ENCODE measurements at regions not wholly inside any gene's neighbourhood (a gene's known extent, or its start where the extent isn't known, plus 50 kb on each side); places are given as distances from the start of the nearest gene placed in this dataset.

- no peaks in the 10 kb centered on the region for H4K20me1 ChIP-seq (ENCODE audit: insufficient read depth)
- no peaks in the 10 kb centered on the region for H3K36me3 ChIP-seq (replicated peaks in 1 of 2; ENCODE audit: control insufficient read depth in 1 of 2, insufficient read depth in 2 of 2, low read length in 1 of 2)
- H3K4me3 ChIP-seq (ENCODE audit: low read depth in 2 of 2, low read length in 1 of 2): no peak overlapping the region
- no peak overlapping the region for H3K27ac ChIP-seq (ENCODE audit: low read depth in 2 of 2, low read length in 1 of 2)
- TF ChIP-seq MAX (IDR thresholded peaks at IDR 0.05; ENCODE audit: low read depth): no peak
- H3K79me2 ChIP-seq (ENCODE audit: insufficient read depth): no peaks in the 10 kb centered on the region
- no peaks in the 10 kb centered on the region for H3F3A ChIP-seq (replicated peaks; ENCODE audit: insufficient read depth)
- H3K27me3 ChIP-seq (ENCODE audit: insufficient read depth): no peaks in the 10 kb centered on the region
- H3K4me1 ChIP-seq (ENCODE audit: control insufficient read depth in 1 of 2, insufficient read depth in 2 of 2, low read depth in 1 of 2, low read length in 1 of 2): peaks cover 0 to 5% of the 10 kb centered on the region in 2 experiments; a peak in 1 of 4 replicates
- no peak overlapping the region for H3K4me2 ChIP-seq
- 42% methylated on average over 3 of the region's 3 CpGs for WGBS (ENCODE audit: low lambda C conversion rate)
- no peak for DNase-seq
- H3K9me2 ChIP-seq: no peaks in the 10 kb centered on the region
- H2AFZ ChIP-seq (ENCODE audit: low read depth): no peak overlapping the region
- no peaks in the 10 kb centered on the region for H3K9me3 ChIP-seq
- CTCF ChIA-PET: no interaction called here
- H3K9ac ChIP-seq: no peak overlapping the region
- POLR2A ChIA-PET: interaction anchor here (0.5 kb wide), 1 partner anchor 703 kb away, joined by 3 read pairs; no protein-coding TSS in a partner anchor
These were observed 319.2 kb upstream of the MOCS1 start for GRCh38 chr6:40253420-40253819.

DNA sequence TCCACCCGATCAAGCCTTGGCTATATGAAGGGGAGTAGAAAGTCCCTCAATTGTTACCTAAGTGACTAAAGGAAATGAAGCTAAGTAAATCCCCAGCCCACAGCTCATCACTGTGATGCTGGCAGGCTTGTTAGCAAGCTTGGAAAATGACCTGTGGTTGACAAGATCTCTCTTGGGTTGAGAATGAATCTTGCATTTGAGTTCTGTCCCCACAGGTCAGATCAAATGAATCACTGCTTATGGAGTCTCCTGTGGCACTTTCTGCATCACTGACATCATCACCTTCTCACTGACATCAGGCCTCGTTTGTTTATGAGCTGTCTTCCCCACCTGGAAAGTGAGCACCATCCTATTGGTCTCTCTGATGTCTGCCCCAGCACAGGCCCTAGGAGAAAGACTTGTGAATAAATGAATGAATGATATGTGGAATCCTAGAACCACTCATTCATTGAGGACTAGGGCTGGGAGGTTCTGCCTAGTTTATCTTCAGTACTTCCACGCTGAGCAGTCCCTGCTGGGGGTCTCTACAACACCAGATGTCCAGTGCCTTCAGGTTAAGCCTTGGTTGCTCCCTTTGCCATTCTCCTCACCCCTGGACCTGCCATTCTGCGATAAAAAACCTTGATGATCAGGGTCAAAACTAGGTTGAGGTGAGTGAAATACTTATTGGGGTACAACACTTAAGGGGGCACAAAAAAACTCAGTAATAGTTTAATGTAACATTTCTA, 318.4 kb upstream of the MOCS1 start:
- no peaks in the 10 kb centered on the region for H3K36me3 ChIP-seq (replicated peaks in 1 of 2; ENCODE audit: control insufficient read depth in 1 of 2, insufficient read depth in 2 of 2, low read length in 1 of 2)

GRCh38 chr6:40251637-40252300, 317.5 kb upstream of the MOCS1 start:
- Histone ChIP-seq H3K79me2 (ENCODE audit: insufficient read depth) (no peaks in the 10 kb centered on the region), H3K4me2 (no peak overlapping the region), H3K9me2 (no peaks in the 10 kb centered on the region), H3K9ac (no peak overlapping the region), H3K27ac (ENCODE audit: low read depth in 2 of 2, low read length in 1 of 2) (no peak overlapping the region), H3K27me3 (ENCODE audit: insufficient read depth) (no peaks in the 10 kb centered on the region), H3K4me1 (ENCODE audit: control insufficient read depth in 1 of 2, insufficient read depth in 2 of 2, low read depth in 1 of 2, low read length in 1 of 2) (peaks cover 0 to 5% of the 10 kb centered on the region in 2 experiments; a peak in 1 of 4 replicates), H3K9me3 (no peaks in the 10 kb centered on the region), H3K36me3 (replicated peaks in 1 of 2; ENCODE audit: control insufficient read depth in 1 of 2, insufficient read depth in 2 of 2, low read length in 1 of 2) (no peaks in the 10 kb centered on the region), H2AFZ (ENCODE audit: low read depth) (no peak overlapping the region), H3K4me3 (ENCODE audit: low read depth in 2 of 2, low read length in 1 of 2) (no peak overlapping the region), H3F3A (replicated peaks; ENCODE audit: insufficient read depth) (no peaks in the 10 kb centered on the region), H4K20me1 (ENCODE audit: insufficient read depth) (no peaks in the 10 kb centered on the region)
- 33% methylated on average over 3 of the region's 3 CpGs for WGBS (ENCODE audit: low lambda C conversion rate)
- DNase-seq: no peak
- POLR2A ChIA-PET: no interaction called here
- CTCF ChIA-PET: interaction anchor here (0.6 to 0.8 kb wide), 2 partner anchors 19 to 1151 kb away, joined by 3 read pairs; no protein-coding TSS in a partner anchor
- no peak for TF ChIP-seq FOXM1 (IDR thresholded peaks at IDR 0.05; ENCODE audit: low read depth)
- no peak for TF ChIP-seq EZH2phosphoT487 (IDR thresholded peaks at IDR 0.05; ENCODE audit: borderline replicate concordance, low read depth)
- TF ChIP-seq POLR2AphosphoS5 (IDR thresholded peaks at IDR 0.05; ENCODE audit: low read depth, low read length): no peak
- TF ChIP-seq RFX5 (IDR thresholded peaks at IDR 0.05; ENCODE audit: low read length): no peak
- TF ChIP-seq RXRA (IDR thresholded peaks at IDR 0.05; ENCODE audit: borderline replicate concordance, low read depth): no peak
- TF ChIP-seq, protein P1, sequence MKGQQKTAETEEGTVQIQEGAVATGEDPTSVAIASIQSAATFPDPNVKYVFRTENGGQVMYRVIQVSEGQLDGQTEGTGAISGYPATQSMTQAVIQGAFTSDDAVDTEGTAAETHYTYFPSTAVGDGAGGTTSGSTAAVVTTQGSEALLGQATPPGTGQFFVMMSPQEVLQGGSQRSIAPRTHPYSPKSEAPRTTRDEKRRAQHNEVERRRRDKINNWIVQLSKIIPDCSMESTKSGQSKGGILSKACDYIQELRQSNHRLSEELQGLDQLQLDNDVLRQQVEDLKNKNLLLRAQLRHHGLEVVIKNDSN (IDR thresholded peaks at IDR 0.05; ENCODE audit: borderline replicate concordance, low read depth): no peak
- no peak for TF ChIP-seq TEAD4 (IDR thresholded peaks at IDR 0.05; ENCODE audit: borderline replicate concordance, insufficient read depth)
- no peak for TF ChIP-seq GABPA (IDR thresholded peaks at IDR 0.05; ENCODE audit: low read depth)
- no peak for TF ChIP-seq FOSL2 (IDR thresholded peaks at IDR 0.05; ENCODE audit: borderline replicate concordance, low read depth)
- TF ChIP-seq FOXJ3 (CRISPR knock-in tag; IDR thresholded peaks at IDR 0.05): no peak
- TF ChIP-seq NFIC (IDR thresholded peaks at IDR 0.05; ENCODE audit: borderline replicate concordance): no peak

More for the DNA sequence above, 318.4 kb upstream of the MOCS1 start:
- ChIA-PET POLR2A (interaction anchor here (0.5 kb wide), 1 partner anchor 704 kb away, joined by 3 read pairs; no protein-coding TSS in a partner anchor), CTCF (no interaction called here)
- Histone ChIP-seq H3F3A (replicated peaks; ENCODE audit: insufficient read depth) (no peaks in the 10 kb centered on the region), H2AFZ (ENCODE audit: low read depth) (no peak overlapping the region), H3K4me2 (no peak overlapping the region), H3K4me3 (ENCODE audit: low read depth in 2 of 2, low read length in 1 of 2) (no peak overlapping the region), H3K9me2 (no peaks in the 10 kb centered on the region), H3K9ac (no peak overlapping the region), H3K27ac (ENCODE audit: low read depth in 2 of 2, low read length in 1 of 2) (no peak overlapping the region), H3K9me3 (no peaks in the 10 kb centered on the region), H3K27me3 (ENCODE audit: insufficient read depth) (no peaks in the 10 kb centered on the region), H3K4me1 (ENCODE audit: control insufficient read depth in 1 of 2, insufficient read depth in 2 of 2, low read depth in 1 of 2, low read length in 1 of 2) (peaks cover 0 to 5% of the 10 kb centered on the region in 2 experiments; a peak in 1 of 4 replicates), H3K79me2 (ENCODE audit: insufficient read depth) (no peaks in the 10 kb centered on the region), H4K20me1 (ENCODE audit: insufficient read depth) (no peaks in the 10 kb centered on the region)
- no peak for DNase-seq
- TF ChIP-seq NFIC (IDR thresholded peaks at IDR 0.05; ENCODE audit: borderline replicate concordance) (no peak), ELF1 (IDR thresholded peaks at IDR 0.05) (no peak), SMC3 (IDR thresholded peaks at IDR 0.05; ENCODE audit: low read depth, low read length) (no peak)
- TF ChIP-seq, protein P2, sequence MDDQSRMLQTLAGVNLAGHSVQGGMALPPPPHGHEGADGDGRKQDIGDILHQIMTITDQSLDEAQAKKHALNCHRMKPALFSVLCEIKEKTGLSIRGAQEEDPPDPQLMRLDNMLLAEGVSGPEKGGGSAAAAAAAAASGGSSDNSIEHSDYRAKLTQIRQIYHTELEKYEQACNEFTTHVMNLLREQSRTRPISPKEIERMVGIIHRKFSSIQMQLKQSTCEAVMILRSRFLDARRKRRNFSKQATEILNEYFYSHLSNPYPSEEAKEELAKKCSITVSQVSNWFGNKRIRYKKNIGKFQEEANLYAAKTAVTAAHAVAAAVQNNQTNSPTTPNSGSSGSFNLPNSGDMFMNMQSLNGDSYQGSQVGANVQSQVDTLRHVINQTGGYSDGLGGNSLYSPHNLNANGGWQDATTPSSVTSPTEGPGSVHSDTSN (IDR thresholded peaks at IDR 0.05): no peak
- 24% methylated on average over 4 of the region's 4 CpGs for WGBS (ENCODE audit: low lambda C conversion rate)
